Hepatocyte (in vitro differentiated cells): ENCODE measurements at regions not wholly inside any gene's neighbourhood (a gene's known extent, or its start where the extent isn't known, plus 50 kb on each side); places are given as distances from the start of the nearest gene placed in this dataset.

ENCODE experiments used
- DNase-seq: peaks from one replicate; pipeline ENCODE4 v3.0.0-alpha.2; 2016; ENCODE audit warnings: low spot score
- H2AFZ ChIP-seq: fragments of 200-600 bp; sonication (generic); 2 replicates; pipeline ENCODE4 v1.6.0; 2016; ENCODE audit warnings: antibody characterized with exemption, mild to moderate bottlenecking
- H3K27ac ChIP-seq: fragments of 200-600 bp; sonication (generic); 2 replicates; pipeline ENCODE4 v1.5.1; 2016; ENCODE audit warnings: mild to moderate bottlenecking
- H3K27me3 ChIP-seq: fragments of 200-600 bp; sonication (generic); 2 replicates; pipeline ENCODE4 v1.6.1; 2016
- H3K36me3 ChIP-seq: fragments of 200-600 bp; sonication (generic); replicated peaks from 2 replicates; pipeline ENCODE4 v1.5.1; 2016; ENCODE audit warnings: low read depth; ENCODE audit not compliant: insufficient read depth
- H3K4me1 ChIP-seq: fragments of 200-600 bp; sonication (generic); 2 replicates; pipeline ENCODE4 v1.5.1; 2016; ENCODE audit warnings: mild to moderate bottlenecking, moderate library complexity; ENCODE audit not compliant: insufficient read depth
- H3K4me2 ChIP-seq: fragments of 200-600 bp; sonication (generic); 2 replicates; pipeline ENCODE4 v1.6.0; 2016
- H3K4me3 ChIP-seq: fragments of 200-600 bp; sonication (generic); 2 replicates; pipeline ENCODE4 v1.5.1; 2016; ENCODE audit warnings: mild to moderate bottlenecking
- H3K79me2 ChIP-seq: fragments of 200-600 bp; sonication (generic); 2 replicates; pipeline ENCODE4 v1.6.0; 2017; ENCODE audit warnings: mild to moderate bottlenecking
- H3K9me2 ChIP-seq: fragments of 200-600 bp; sonication (generic); replicated peaks from 2 replicates; pipeline ENCODE4 v1.6.0; 2017; ENCODE audit warnings: mild to moderate bottlenecking; ENCODE audit not compliant: insufficient read depth
- H3K9me3 ChIP-seq: fragments of 200-600 bp; sonication (generic); 2 replicates; pipeline ENCODE4 v1.5.1; 2016; ENCODE audit warnings: low read depth, mild to moderate bottlenecking
- H4K20me1 ChIP-seq: fragments of 200-600 bp; sonication (generic); 2 replicates; pipeline ENCODE4 v1.6.0; 2016; ENCODE audit warnings: mild to moderate bottlenecking; ENCODE audit not compliant: insufficient read depth, poor library complexity, severe bottlenecking
- EZH2 ChIP-seq: fragments of 200-600 bp; sonication (generic); IDR thresholded peaks from 2 replicates; pipeline ENCODE4 v1.6.1; 2016; ENCODE audit warnings: antibody characterized with exemption, mild to moderate bottlenecking, borderline replicate concordance
- EZH2phosphoT487 ChIP-seq: fragments of 200-600 bp; sonication (generic); IDR thresholded peaks from one replicate; pipeline ENCODE4 v1.6.1; 2018; ENCODE audit warnings: antibody characterized with exemption, mild to moderate bottlenecking, low read depth, moderate library complexity; ENCODE audit not compliant: unreplicated experiment, severe bottlenecking
- WGBS: methylation state at CpG from one replicate; pipeline ENCODE4 v1.1.6; 2016; ENCODE audit warnings: low lambda C conversion rate; ENCODE audit errors: missing lambda C conversion rate; 5-methylcytosine and 5-hydroxymethylcytosine counted together
- TF ChIP-seq, protein P1 (sequence below): fragments of 200-600 bp; sonication (generic); IDR thresholded peaks from 2 replicates; pipeline ENCODE4 v1.5.1; 2016; ENCODE audit warnings: antibody characterized with exemption, mild to moderate bottlenecking; ENCODE audit not compliant: poor library complexity

DNA sequence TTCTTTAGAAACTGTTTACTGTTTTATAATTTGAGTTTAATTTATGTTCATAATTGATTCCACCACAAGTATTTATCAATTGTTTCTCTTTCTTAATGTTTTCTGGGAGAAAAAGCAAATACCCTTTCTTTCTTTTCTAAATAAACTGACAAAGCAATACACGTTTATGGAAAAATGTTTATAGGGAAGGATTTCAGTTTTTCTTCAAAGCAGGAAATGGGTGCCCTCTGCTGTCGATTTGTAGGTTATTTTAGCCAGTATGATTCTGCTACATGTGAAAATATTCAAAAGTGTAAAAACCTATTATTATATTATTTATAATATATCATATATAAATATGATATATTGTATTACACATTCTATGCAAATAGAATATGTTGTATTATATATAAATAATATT is 921.0 kb upstream of the ROBO1 start:
- H2AFZ ChIP-seq, result no peak overlapping the region
- no peaks in the 10 kb centered on the region for H3K36me3 ChIP-seq
- H3K27ac ChIP-seq, result no peak overlapping the region
- no peaks in the 10 kb centered on the region for H3K9me3 ChIP-seq
- DNase-seq, result peak; percentile 32
- TF ChIP-seq EZH2 (no peak), EZH2phosphoT487 (no peak)
- TF ChIP-seq, protein P1, sequence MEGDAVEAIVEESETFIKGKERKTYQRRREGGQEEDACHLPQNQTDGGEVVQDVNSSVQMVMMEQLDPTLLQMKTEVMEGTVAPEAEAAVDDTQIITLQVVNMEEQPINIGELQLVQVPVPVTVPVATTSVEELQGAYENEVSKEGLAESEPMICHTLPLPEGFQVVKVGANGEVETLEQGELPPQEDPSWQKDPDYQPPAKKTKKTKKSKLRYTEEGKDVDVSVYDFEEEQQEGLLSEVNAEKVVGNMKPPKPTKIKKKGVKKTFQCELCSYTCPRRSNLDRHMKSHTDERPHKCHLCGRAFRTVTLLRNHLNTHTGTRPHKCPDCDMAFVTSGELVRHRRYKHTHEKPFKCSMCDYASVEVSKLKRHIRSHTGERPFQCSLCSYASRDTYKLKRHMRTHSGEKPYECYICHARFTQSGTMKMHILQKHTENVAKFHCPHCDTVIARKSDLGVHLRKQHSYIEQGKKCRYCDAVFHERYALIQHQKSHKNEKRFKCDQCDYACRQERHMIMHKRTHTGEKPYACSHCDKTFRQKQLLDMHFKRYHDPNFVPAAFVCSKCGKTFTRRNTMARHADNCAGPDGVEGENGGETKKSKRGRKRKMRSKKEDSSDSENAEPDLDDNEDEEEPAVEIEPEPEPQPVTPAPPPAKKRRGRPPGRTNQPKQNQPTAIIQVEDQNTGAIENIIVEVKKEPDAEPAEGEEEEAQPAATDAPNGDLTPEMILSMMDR, result peak; percentile 72
- no peaks in the 10 kb centered on the region for H3K79me2 ChIP-seq
- WGBS, result 8% methylated on average over 2 of the region's 2 CpGs
- H3K4me3 ChIP-seq, result no peak overlapping the region
- H3K27me3 ChIP-seq, result no peaks in the 10 kb centered on the region
- no peaks in the 10 kb centered on the region for H4K20me1 ChIP-seq
- H3K4me2 ChIP-seq, result no peak overlapping the region
- no peaks in the 10 kb centered on the region for H3K4me1 ChIP-seq
- no peaks in the 10 kb centered on the region for H3K9me2 ChIP-seq

DNA sequence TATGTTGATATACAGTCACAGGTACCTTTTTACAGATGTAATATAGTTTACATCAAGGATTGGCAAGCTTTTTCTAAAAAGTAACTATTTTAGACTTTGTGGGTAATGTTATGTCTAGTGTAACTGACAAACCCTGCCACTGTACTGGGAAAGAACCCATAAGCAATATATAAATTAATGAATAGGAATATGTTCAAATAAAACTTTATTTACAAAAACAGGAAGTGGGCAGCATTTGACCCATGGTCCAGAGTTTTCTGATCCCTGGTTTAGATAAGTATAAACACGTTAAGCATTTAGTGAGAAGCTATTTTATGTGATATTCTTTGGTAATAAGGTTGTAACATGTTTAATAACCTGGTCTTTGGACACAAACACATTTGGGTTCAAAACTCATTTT is 915.2 kb upstream of the ROBO1 start:
- DNase-seq, result no peak
- H3K36me3 ChIP-seq, result no peaks in the 10 kb centered on the region
- no peaks in the 10 kb centered on the region for H4K20me1 ChIP-seq
- TF ChIP-seq EZH2 (no peak), EZH2phosphoT487 (no peak)
- TF ChIP-seq, protein P1, result no peak
- H3K9me3 ChIP-seq, result no peaks in the 10 kb centered on the region
- H3K27me3 ChIP-seq, result no peaks in the 10 kb centered on the region
- no peak overlapping the region for H3K27ac ChIP-seq
- WGBS, result 64% methylated on average over 1 of the region's 1 CpG
- H3K4me2 ChIP-seq, result no peak overlapping the region
- H3K4me1 ChIP-seq, result no peaks in the 10 kb centered on the region
- H3K9me2 ChIP-seq, result no peaks in the 10 kb centered on the region
- no peak overlapping the region for H2AFZ ChIP-seq
- no peak overlapping the region for H3K4me3 ChIP-seq
- H3K79me2 ChIP-seq, result no peaks in the 10 kb centered on the region

DNA sequence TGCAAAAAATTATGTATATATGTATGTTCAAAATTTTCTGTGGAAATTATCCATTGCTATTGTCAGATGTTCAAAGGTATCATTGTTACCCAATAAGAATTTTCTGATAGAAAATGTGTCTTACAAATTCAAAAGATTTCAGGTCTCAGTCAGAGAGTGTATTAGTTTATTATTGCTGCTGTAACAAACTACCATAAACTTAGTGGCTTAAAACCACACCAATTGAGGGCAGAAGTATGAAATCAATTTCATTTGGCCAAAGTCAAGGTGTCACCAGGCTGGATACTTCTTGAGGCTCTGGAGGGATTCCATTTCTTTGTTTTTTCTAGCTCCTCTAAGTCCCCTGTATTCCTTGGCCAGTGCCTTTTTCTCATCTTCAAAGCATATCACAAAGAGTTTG is 914.4 kb upstream of the ROBO1 start:
- Histone ChIP-seq H3K27me3 (no peaks in the 10 kb centered on the region), H4K20me1 (no peaks in the 10 kb centered on the region), H3K4me1 (no peaks in the 10 kb centered on the region), H3K9me3 (no peaks in the 10 kb centered on the region), H3K9me2 (no peaks in the 10 kb centered on the region), H3K36me3 (no peaks in the 10 kb centered on the region), H3K79me2 (no peaks in the 10 kb centered on the region), H3K4me2 (no peak overlapping the region), H2AFZ (no peak overlapping the region), H3K27ac (no peak overlapping the region), H3K4me3 (no peak overlapping the region)
- TF ChIP-seq, protein P1, result no peak
- TF ChIP-seq EZH2phosphoT487, result no peak
- TF ChIP-seq EZH2, result no peak
- no peak for DNase-seq

DNA sequence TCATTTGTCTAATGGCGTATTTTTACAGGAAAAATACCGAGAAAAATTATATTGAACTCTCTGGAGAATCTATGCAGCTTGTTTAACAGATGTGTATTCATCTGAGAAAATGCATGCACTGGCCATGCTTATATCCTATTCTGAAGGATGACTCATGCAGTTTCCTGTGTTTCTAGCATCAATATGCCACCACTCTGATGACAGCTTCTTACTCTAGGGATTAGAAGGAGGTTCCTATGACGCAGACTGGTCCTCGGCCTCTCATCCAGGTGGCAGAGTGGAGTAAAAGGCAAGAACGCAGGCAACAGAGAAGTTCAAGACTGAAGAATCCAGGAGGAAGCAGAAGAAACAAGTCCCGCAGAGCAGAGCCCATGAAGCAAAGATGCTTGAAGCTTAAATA is 910.0 kb upstream of the ROBO1 start:
- Histone ChIP-seq H3K4me2 (no peak overlapping the region), H4K20me1 (no peaks in the 10 kb centered on the region), H2AFZ (no peak overlapping the region), H3K79me2 (no peaks in the 10 kb centered on the region), H3K4me1 (no peaks in the 10 kb centered on the region), H3K4me3 (no peak overlapping the region), H3K9me3 (no peaks in the 10 kb centered on the region), H3K9me2 (no peaks in the 10 kb centered on the region), H3K27ac (no peak overlapping the region), H3K27me3 (no peaks in the 10 kb centered on the region), H3K36me3 (no peaks in the 10 kb centered on the region)
- WGBS, result 81% methylated on average over 6 of the region's 6 CpGs
- TF ChIP-seq EZH2 (no peak), EZH2phosphoT487 (no peak)
- TF ChIP-seq, protein P1, result no peak
- peak; percentile 5 for DNase-seq
